H1 (cell line): ENCODE measurements at regions not wholly inside any gene's neighbourhood (a gene's known extent, or its start where the extent isn't known, plus 50 kb on each side); places are given as distances from the start of the nearest gene placed in this dataset.

ENCODE experiments used
- CTCF ChIA-PET: fragments of 300-600 bp; sonication (Branson Sonifier 250); formaldehyde crosslinking; loops from one replicate; lab custom pipeline; 2021; ENCODE audit not compliant: partially characterized antibody; lab: Charles Lee
- POLR2A ChIA-PET: fragments of 300-600 bp; sonication (Branson Sonifier 250); formaldehyde crosslinking; loops from one replicate; lab custom pipeline; 2021; ENCODE audit warnings: inconsistent platforms; ENCODE audit not compliant: partially characterized antibody; lab: Charles Lee
- DNase-seq, 2 experiments: peaks; one replicate each; pipeline versions ENCODE4 v3.0.0 to v3.0.0-alpha.2; 2010 to 2022; ENCODE audit warnings: low spot score in 2 of 2, low read depth in 1 of 2, mixed read lengths in 1 of 2
- FAIRE-seq: peaks from 2 replicates; lab custom pipeline; 2011; peaks lifted over from hg19 to GRCh38; lab: Jason Lieb, UNC
- H2AFZ ChIP-seq: 2 replicates; pipeline ENCODE4 v1.8.1; 2012; ENCODE audit warnings: low read length, inconsistent platforms
- H2AK5ac ChIP-seq: 2 replicates; pipeline ENCODE4 v1.6.1; 2013; ENCODE audit warnings: low read depth, low read length
- H2BK120ac ChIP-seq: replicated peaks from 2 replicates; pipeline ENCODE3; 2013; ENCODE audit warnings: low read depth, low read length, inconsistent platforms
- H2BK12ac ChIP-seq: 2 replicates; pipeline ENCODE4 v1.6.1; 2013; ENCODE audit warnings: low read depth, low read length
- H2BK15ac ChIP-seq: 2 replicates; pipeline ENCODE4 v1.6.1; 2013; ENCODE audit warnings: low read length
- H2BK20ac ChIP-seq: 2 replicates; pipeline ENCODE4 v1.6.1; 2013; ENCODE audit warnings: low read length
- H2BK5ac ChIP-seq: 2 replicates; pipeline ENCODE4 v1.6.1; 2013; ENCODE audit warnings: low read depth, low read length
- H3K14ac ChIP-seq: 2 replicates; pipeline ENCODE4 v1.6.1; 2013; ENCODE audit warnings: inconsistent platforms; ENCODE audit not compliant: insufficient read length
- H3K18ac ChIP-seq: 2 replicates; pipeline ENCODE4 v1.6.1; 2013; ENCODE audit warnings: low read length; ENCODE audit errors: extremely low read depth
- H3K23ac ChIP-seq: 2 replicates; pipeline ENCODE4 v1.6.1; 2013; ENCODE audit warnings: inconsistent platforms; ENCODE audit not compliant: insufficient read length
- H3K23me2 ChIP-seq: 2 replicates; pipeline ENCODE4 v1.6.1; 2013; ENCODE audit warnings: low read depth, low read length
- H3K27ac ChIP-seq: 2 replicates; pipeline ENCODE4 v1.6.1; 2011; ENCODE audit warnings: low read depth, low read length, inconsistent platforms
- H3K27me3 ChIP-seq, 4 experiments: replicated peaks in 1 of 4; 1 replicate in 1 of 4; 2 replicates in 3 of 4; pipeline versions ENCODE4 v1.6.1 to v1.8.1; 2011 to 2013; ENCODE audit warnings: low read length in 3 of 4, mild to moderate bottlenecking in 3 of 4, inconsistent platforms in 2 of 4, mixed read lengths in 2 of 4, moderate library complexity in 1 of 4; ENCODE audit not compliant: control insufficient read depth in 3 of 4, insufficient read depth in 3 of 4; ENCODE audit errors: extremely low read depth in 1 of 4
- H3K36me3 ChIP-seq, 4 experiments: 2 replicates each; pipeline versions ENCODE4 v1.6.1 to v1.8.1; 2011 to 2013; ENCODE audit warnings: mild to moderate bottlenecking in 4 of 4, low read length in 3 of 4, moderate library complexity in 2 of 4, control low read depth in 1 of 4, inconsistent platforms in 1 of 4; ENCODE audit not compliant: insufficient read depth in 4 of 4, control insufficient read depth in 2 of 4
- H3K4ac ChIP-seq: replicated peaks from 2 replicates; pipeline ENCODE3; 2013; ENCODE audit warnings: low read length, low read depth, mixed read lengths, inconsistent platforms; ENCODE audit not compliant: insufficient read length
- H3K4me1 ChIP-seq, 4 experiments: replicated peaks in 1 of 4; 1 replicate in 1 of 4; 2 replicates in 3 of 4; pipeline versions ENCODE4 v1.6.1 to v1.8.1; 2011 to 2013; ENCODE audit warnings: low read length in 3 of 4, inconsistent platforms in 2 of 4, mixed read lengths in 1 of 4; ENCODE audit not compliant: insufficient read depth in 4 of 4, control insufficient read depth in 3 of 4
- H3K4me2 ChIP-seq, 2 experiments: 2 replicates each; pipeline versions ENCODE4 v1.6.1 to v1.8.1; 2011 to 2013; ENCODE audit warnings: low read depth in 2 of 2, low read length in 2 of 2, control low read depth in 1 of 2, inconsistent platforms in 1 of 2, mild to moderate bottlenecking in 1 of 2; ENCODE audit not compliant: insufficient read depth in 1 of 2
- H3K4me3 ChIP-seq, 4 experiments: fragments of 200-600, 300-600 bp in 1 of 4; sonication (generic), shearing (Covaris generic), sonication (Bioruptor Twin) in 1 of 4; 2 replicates each; pipeline versions ENCODE4 v1.5.1 to v1.8.1; 2011 to 2016; ENCODE audit warnings: low read length in 4 of 4, low read depth in 3 of 4, control low read depth in 2 of 4, inconsistent platforms in 2 of 4, mild to moderate bottlenecking in 2 of 4, mixed read lengths in 1 of 4, moderate library complexity in 1 of 4; ENCODE audit not compliant: insufficient read depth in 2 of 4; ENCODE audit errors: extremely low read depth in 1 of 4
- H3K56ac ChIP-seq: replicated peaks from 2 replicates; pipeline ENCODE3; 2013; ENCODE audit warnings: low read depth, mild to moderate bottlenecking, mixed read lengths, low read length, inconsistent platforms; ENCODE audit not compliant: insufficient read length
- H3K79me1 ChIP-seq: 2 replicates; pipeline ENCODE4 v1.6.1; 2013; ENCODE audit warnings: low read depth, low read length, control low read depth
- H3K79me2 ChIP-seq, 2 experiments: 2 replicates each; pipeline versions ENCODE4 v1.6.1 to v1.8.1; 2012 to 2013; ENCODE audit warnings: low read length in 2 of 2, mild to moderate bottlenecking in 2 of 2, inconsistent platforms in 1 of 2; ENCODE audit not compliant: insufficient read depth in 2 of 2, control insufficient read depth in 1 of 2
- H3K9ac ChIP-seq, 4 experiments: replicated peaks in 1 of 4; 1 replicate in 1 of 4; 2 replicates in 3 of 4; pipeline versions ENCODE4 v1.6.1 to v1.8.1; 2011 to 2013; ENCODE audit warnings: low read depth in 3 of 4, low read length in 3 of 4, control low read depth in 2 of 4, mild to moderate bottlenecking in 2 of 4, moderate library complexity in 2 of 4, inconsistent platforms in 1 of 4; ENCODE audit errors: extremely low read depth in 1 of 4
- H3K9me3 ChIP-seq, 2 experiments: 2 replicates each; pipeline versions ENCODE4 v1.6.1 to v1.8.1; 2012 to 2013; ENCODE audit warnings: mild to moderate bottlenecking in 2 of 2, moderate library complexity in 2 of 2, control low read depth in 1 of 2, inconsistent platforms in 1 of 2, low read depth in 1 of 2, low read length in 1 of 2, mixed read lengths in 1 of 2; ENCODE audit not compliant: insufficient read depth in 2 of 2
- H4K20me1 ChIP-seq, 2 experiments: replicated peaks in 1 of 2; 2 replicates each; pipeline versions ENCODE3 to v1.8.1; 2011 to 2013; ENCODE audit warnings: inconsistent platforms in 2 of 2, low read length in 2 of 2, mild to moderate bottlenecking in 1 of 2; ENCODE audit not compliant: insufficient read depth in 2 of 2, control insufficient read depth in 1 of 2
- H4K5ac ChIP-seq: 2 replicates; pipeline ENCODE4 v1.6.1; 2013; ENCODE audit warnings: low read length, low read depth, mixed read lengths, inconsistent platforms; ENCODE audit not compliant: insufficient read length
- H4K8ac ChIP-seq: 2 replicates; pipeline ENCODE4 v1.8.0; 2013; ENCODE audit warnings: mild to moderate bottlenecking, moderate library complexity, low read length, inconsistent platforms; ENCODE audit not compliant: insufficient read depth; ENCODE audit errors: extremely low read depth
- H4K91ac ChIP-seq: replicated peaks from 2 replicates; pipeline ENCODE3; 2013; ENCODE audit warnings: low read length, mixed read lengths, inconsistent platforms; ENCODE audit not compliant: insufficient read length
- ASH2L ChIP-seq: fragments of 200-600, 300-600 bp; sonication (generic); IDR thresholded peaks from one replicate; pipeline ENCODE4 v1.7.1; 2017; ENCODE audit warnings: low read length
- CEBPB ChIP-seq: IDR thresholded peaks from 2 replicates; pipeline ENCODE4 v1.6.1; 2012; ENCODE audit warnings: low read depth, low read length
- EP300 ChIP-seq, 2 experiments: IDR thresholded peaks; 1 replicate in 1 of 2; 2 replicates in 1 of 2; pipeline ENCODE4 v1.6.1; 2011 to 2012; ENCODE audit warnings: low read depth in 2 of 2, low read length in 2 of 2, mild to moderate bottlenecking in 2 of 2, borderline replicate concordance in 1 of 2, inconsistent platforms in 1 of 2, moderate library complexity in 1 of 2
- POLR2A ChIP-seq, 2 experiments: IDR thresholded peaks; 1 replicate in 1 of 2; 2 replicates in 1 of 2; pipeline ENCODE4 v1.6.1; 2011; ENCODE audit warnings: low read depth in 2 of 2, low read length in 2 of 2, mild to moderate bottlenecking in 2 of 2; ENCODE audit errors: control extremely low read depth in 1 of 2
- RBBP5 ChIP-seq: IDR thresholded peaks from 2 replicates; pipeline ENCODE4 v1.7.1; 2012; ENCODE audit warnings: low read depth, mild to moderate bottlenecking, inconsistent platforms, low read length, moderate library complexity, borderline replicate concordance
- RFX5 ChIP-seq: IDR thresholded peaks from 2 replicates; pipeline ENCODE4 v1.6.1; 2011; ENCODE audit warnings: low read depth, low read length, improper control_type of control experiment, borderline replicate concordance
- SIN3A ChIP-seq, 2 experiments: IDR thresholded peaks in 1 of 2; conservative IDR thresholded peaks in 1 of 2; 2 replicates each; pipeline ENCODE4 v1.6.1; 2011 to 2012; ENCODE audit warnings: low read length in 2 of 2, improper control_type of control experiment in 1 of 2, low read depth in 1 of 2, mild to moderate bottlenecking in 1 of 2
- TF ChIP-seq, protein P1 (sequence below): IDR thresholded peaks from 2 replicates; pipeline ENCODE4 v1.6.1; 2011; ENCODE audit warnings: low read length, improper control_type of control experiment

DNA sequence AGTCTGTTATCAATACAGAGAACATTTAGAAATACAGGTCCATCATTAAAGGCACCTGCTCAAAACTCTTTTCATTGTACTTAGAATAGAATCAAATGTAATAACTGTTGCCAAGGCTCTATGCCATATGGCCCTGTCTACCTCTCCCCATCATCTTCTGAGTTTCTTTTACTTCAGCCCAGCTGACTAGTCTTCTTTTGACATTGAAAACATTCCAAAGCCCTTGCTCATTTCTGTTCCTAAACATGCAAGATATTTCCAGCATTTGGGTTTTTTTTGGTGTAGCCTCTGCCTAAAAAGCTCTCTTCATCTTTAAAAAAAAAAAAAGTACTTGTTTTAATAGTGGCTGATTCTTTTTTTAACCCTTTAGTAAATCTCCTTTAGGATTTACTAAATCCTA lies 165.5 kb upstream of the SMIM30 start:
- Histone ChIP-seq H4K5ac (no peak overlapping the region), H4K8ac (no peak overlapping the region), H3K18ac (no peak overlapping the region), H3K4me1 (no peaks in the 10 kb centered on the region), H3K14ac (no peak overlapping the region), H2BK120ac (no peak overlapping the region), H3K9me3 (no peaks in the 10 kb centered on the region; a peak in 1 of 4 replicates), H3K27ac (no peak overlapping the region), H4K20me1 (no peaks in the 10 kb centered on the region), H3K4me2 (no peak overlapping the region), H3K79me2 (no peaks in the 10 kb centered on the region), H3K4ac (no peak overlapping the region), H3K79me1 (no peaks in the 10 kb centered on the region), H2BK15ac (no peak overlapping the region), H3K27me3 (no peaks in the 10 kb centered on the region), H3K4me3 (no peak overlapping the region), H3K36me3 (no peaks in the 10 kb centered on the region), H2BK12ac (no peak overlapping the region), H3K23ac (no peak overlapping the region), H4K91ac (no peak overlapping the region), H2BK20ac (no peak overlapping the region), H2AK5ac (no peak overlapping the region), H3K23me2 (no peaks in the 10 kb centered on the region), H3K56ac (no peak overlapping the region), H2BK5ac (no peak overlapping the region), H2AFZ (no peak overlapping the region), H3K9ac (no peak overlapping the region)
- DNase-seq (no peak), FAIRE-seq (no peak)
- TF ChIP-seq RFX5 (no peak), ASH2L (no peak), RBBP5 (no peak), EP300 (IDR thresholded peaks at IDR 0.05; ENCODE audit: borderline replicate concordance in 1 of 2, low read depth in 2 of 2, low read length in 2 of 2) (no peak), SIN3A (conservative IDR thresholded peaks at IDR 0.05 in 1 of 2, IDR thresholded peaks at IDR 0.05 in 1 of 2; ENCODE audit: low read depth in 1 of 2, low read length in 2 of 2) (no peak), CEBPB (no peak), POLR2A (IDR thresholded peaks at IDR 0.05; ENCODE audit: control extremely low read depth in 1 of 2, low read depth in 2 of 2, low read length in 2 of 2) (no peak)
- TF ChIP-seq, protein P1, sequence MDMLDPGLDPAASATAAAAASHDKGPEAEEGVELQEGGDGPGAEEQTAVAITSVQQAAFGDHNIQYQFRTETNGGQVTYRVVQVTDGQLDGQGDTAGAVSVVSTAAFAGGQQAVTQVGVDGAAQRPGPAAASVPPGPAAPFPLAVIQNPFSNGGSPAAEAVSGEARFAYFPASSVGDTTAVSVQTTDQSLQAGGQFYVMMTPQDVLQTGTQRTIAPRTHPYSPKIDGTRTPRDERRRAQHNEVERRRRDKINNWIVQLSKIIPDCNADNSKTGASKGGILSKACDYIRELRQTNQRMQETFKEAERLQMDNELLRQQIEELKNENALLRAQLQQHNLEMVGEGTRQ: no peak
- POLR2A ChIA-PET: no interaction called here
- CTCF ChIA-PET: interaction anchor here (1.2 kb wide), 1 partner anchor 10 kb away, joined by 4 read pairs; no protein-coding TSS in a partner anchor
